HG03439 (cell line): ENCODE measurements at regions not wholly inside any gene's neighbourhood (a gene's known extent, or its start where the extent isn't known, plus 50 kb on each side); places are given as distances from the start of the nearest gene placed in this dataset.

Experiments
- ATAC-seq: cut with Tn5 transposase; IDR thresholded peaks from one replicate; pipeline ENCODE4 v1.9.1; 2021; ENCODE audit warnings: mild to moderate bottlenecking, moderate library complexity; ENCODE audit not compliant: unreplicated experiment

- no peak for ATAC-seq
Observed at GRCh38 chr2:144285324-144285723, 234.6 kb downstream of the ZEB2 start.

GRCh38 chr2:144281476-144281875 is 238.4 kb downstream of the ZEB2 start:
- ATAC-seq = no peak

GRCh38 chr2:144280009-144280408 is 239.9 kb downstream of the ZEB2 start:
- ATAC-seq = no peak

- no peak for ATAC-seq
Observed at GRCh38 chr2:144279165-144279564, 240.8 kb downstream of the ZEB2 start.

- no peak for ATAC-seq
Observed at GRCh38 chr2:144277622-144278354, 242.1 kb downstream of the ZEB2 start.

GRCh38 chr2:144275340-144275739 is 244.6 kb downstream of the ZEB2 start:
- no peak for ATAC-seq

GRCh38 chr2:144274131-144274530 is 245.8 kb downstream of the ZEB2 start:
- no peak for ATAC-seq

- ATAC-seq = no peak
Observed at GRCh38 chr2:144270951-144271350, 249.0 kb downstream of the ZEB2 start.

- no peak for ATAC-seq
Observed at GRCh38 chr2:144268036-144268678, 251.8 kb downstream of the ZEB2 start.

GRCh38 chr2:144267239-144267638 is 252.7 kb downstream of the ZEB2 start:
- peak; percentile 88 for ATAC-seq

GRCh38 chr2:144265654-144266053 is 254.3 kb downstream of the ZEB2 start:
- no peak for ATAC-seq

- no peak for ATAC-seq
Observed at GRCh38 chr2:144261966-144262365, 258.0 kb downstream of the ZEB2 start.

GRCh38 chr2:144261336-144261735 is 258.6 kb downstream of the ZEB2 start:
- no peak for ATAC-seq

GRCh38 chr2:144259332-144259731 is 260.6 kb downstream of the ZEB2 start:
- no peak for ATAC-seq

- ATAC-seq = no peak
Observed at GRCh38 chr2:144258154-144258553, 261.8 kb downstream of the ZEB2 start.

- ATAC-seq = no peak
Observed at GRCh38 chr2:144256996-144257707, 262.8 kb downstream of the ZEB2 start.

GRCh38 chr2:144254342-144255235 is 265.3 kb downstream of the ZEB2 start:
- no peak for ATAC-seq

GRCh38 chr2:144253743-144254142 is 266.2 kb downstream of the ZEB2 start:
- no peak for ATAC-seq

- no peak for ATAC-seq
Observed at GRCh38 chr2:144252694-144253093, 267.2 kb downstream of the ZEB2 start.

GRCh38 chr2:144249035-144249637 is 270.8 kb downstream of the ZEB2 start:
- peak; percentile 51 for ATAC-seq
